Epithelial cell of proximal tubule (primary cell): ENCODE measurements at regions not wholly inside any gene's neighbourhood (a gene's known extent, or its start where the extent isn't known, plus 50 kb on each side); places are given as distances from the start of the nearest gene placed in this dataset.

Experiments used
- DNase-seq: peaks from one replicate; pipeline ENCODE4 v3.0.0-alpha.2; 2011; ENCODE audit warnings: low read depth
- H3K4me3 ChIP-seq: 2 replicates; pipeline ENCODE4 v1.5.1; 2011; ENCODE audit warnings: low read depth, mild to moderate bottlenecking, low read length
- TF ChIP-seq, protein P1 (sequence below): conservative IDR thresholded peaks from 2 replicates; pipeline ENCODE4 v1.5.1; 2012; ENCODE audit warnings: low read depth, mild to moderate bottlenecking, low read length

DNA sequence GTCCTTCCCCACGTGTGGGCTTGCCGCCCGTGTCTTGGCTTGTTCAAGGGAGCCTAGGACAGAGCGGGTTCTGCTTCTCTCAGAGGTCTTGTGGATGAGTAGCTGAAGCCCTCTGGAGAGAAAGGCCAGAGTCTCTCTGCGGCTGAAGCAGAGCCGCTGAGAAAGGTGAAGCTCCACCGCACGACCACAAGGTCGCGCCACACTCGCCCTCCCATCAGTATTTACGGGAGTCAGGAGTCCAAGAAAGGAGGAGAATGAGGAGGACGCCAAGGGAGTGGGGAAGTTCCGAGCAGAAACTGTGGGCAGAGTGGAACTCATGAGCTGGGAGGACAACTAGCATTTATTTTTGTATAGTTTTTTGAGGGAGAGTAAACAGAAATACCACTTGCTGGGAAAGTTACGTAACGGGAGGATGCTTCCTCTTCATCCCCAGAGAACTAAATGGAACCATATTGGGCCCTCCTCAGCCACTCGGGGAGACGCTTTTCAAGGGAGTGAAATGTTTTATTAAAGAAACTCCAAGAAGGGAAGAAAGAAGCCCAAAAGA, 51.6 kb upstream of the HAO2 start:
- no peak for DNase-seq
- TF ChIP-seq, protein P1, sequence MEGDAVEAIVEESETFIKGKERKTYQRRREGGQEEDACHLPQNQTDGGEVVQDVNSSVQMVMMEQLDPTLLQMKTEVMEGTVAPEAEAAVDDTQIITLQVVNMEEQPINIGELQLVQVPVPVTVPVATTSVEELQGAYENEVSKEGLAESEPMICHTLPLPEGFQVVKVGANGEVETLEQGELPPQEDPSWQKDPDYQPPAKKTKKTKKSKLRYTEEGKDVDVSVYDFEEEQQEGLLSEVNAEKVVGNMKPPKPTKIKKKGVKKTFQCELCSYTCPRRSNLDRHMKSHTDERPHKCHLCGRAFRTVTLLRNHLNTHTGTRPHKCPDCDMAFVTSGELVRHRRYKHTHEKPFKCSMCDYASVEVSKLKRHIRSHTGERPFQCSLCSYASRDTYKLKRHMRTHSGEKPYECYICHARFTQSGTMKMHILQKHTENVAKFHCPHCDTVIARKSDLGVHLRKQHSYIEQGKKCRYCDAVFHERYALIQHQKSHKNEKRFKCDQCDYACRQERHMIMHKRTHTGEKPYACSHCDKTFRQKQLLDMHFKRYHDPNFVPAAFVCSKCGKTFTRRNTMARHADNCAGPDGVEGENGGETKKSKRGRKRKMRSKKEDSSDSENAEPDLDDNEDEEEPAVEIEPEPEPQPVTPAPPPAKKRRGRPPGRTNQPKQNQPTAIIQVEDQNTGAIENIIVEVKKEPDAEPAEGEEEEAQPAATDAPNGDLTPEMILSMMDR, result no peak
- no peak overlapping the region for H3K4me3 ChIP-seq

DNA sequence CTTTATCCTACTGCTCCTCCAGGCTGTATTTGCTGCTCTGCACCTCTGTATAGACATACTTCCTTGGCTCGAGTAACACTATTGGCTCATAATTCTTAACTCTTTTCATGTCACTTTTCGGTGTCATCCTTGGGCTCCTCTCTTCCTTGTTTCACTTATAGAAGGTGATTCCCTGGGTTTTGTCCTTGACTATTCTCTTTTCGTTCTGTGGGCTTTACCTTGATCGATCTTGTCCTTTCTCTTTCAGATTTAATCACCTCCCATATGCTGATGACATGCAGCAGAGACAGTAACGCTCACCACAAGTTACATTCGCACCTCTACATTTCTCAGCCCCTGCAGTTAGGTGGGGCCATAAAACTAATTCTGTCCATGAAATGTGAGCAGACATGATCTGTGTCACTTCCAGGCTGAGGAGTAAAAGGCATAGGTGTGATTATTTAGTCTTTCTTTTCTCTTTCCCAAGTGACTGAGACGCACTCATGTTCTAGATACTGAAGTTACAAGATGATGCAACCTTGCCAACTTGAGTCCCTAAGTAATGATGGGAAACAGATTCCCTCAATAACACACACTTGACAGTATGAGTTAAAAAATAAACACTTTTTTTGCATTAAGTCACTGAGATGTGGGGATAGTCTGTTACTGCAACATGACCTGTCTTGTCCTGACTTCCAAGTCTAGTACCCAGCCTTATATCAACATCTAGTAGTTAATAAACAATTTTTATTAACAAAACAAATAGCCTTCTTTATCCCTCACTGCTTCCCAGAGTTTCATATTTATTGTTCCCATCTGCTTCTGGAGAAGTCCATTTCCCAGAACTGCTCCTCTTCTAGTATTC, 49.9 kb upstream of the HAO2 start:
- H3K4me3 ChIP-seq, result no peak overlapping the region
- DNase-seq, result no peak
- TF ChIP-seq, protein P1, result no peak
